ENCODE measurements at regions not wholly inside any gene's neighbourhood (a gene's known extent, or its start where the extent isn't known, plus 50 kb on each side); places are given as distances from the start of the nearest gene placed in this dataset.
A peak's percentile ranks its signal among the peaks of the same experiment; 100 is the strongest.
"Not testable (repeated sequence)": the region's sequence is repeated elsewhere in the genome, so short reads cannot be mapped to it uniquely, and the experiment has no call there.

GRCh38 chr14:55891692-55892091 lies 226.5 kb upstream of the PELI2 start:
- no peak for DNase-seq (ENCODE audit: low read depth in 2 of 2)

- DNase-seq (ENCODE audit: low read depth in 2 of 2), result no peak
Measured at GRCh38 chr14:55892906-55893305, 225.3 kb upstream of the PELI2 start.

GRCh38 chr14:55893705-55894104 lies 224.5 kb upstream of the PELI2 start:
- DNase-seq (ENCODE audit: low read depth in 2 of 2), result no peak

- no peak for DNase-seq (ENCODE audit: low read depth in 2 of 2)
Measured at GRCh38 chr14:55897031-55897430, 221.2 kb upstream of the PELI2 start.

GRCh38 chr14:55898938-55899337 lies 219.3 kb upstream of the PELI2 start:
- no peak for DNase-seq (ENCODE audit: low read depth in 2 of 2)

- no peak for DNase-seq (ENCODE audit: low read depth in 2 of 2)
Measured at GRCh38 chr14:55899531-55899930, 218.7 kb upstream of the PELI2 start.

GRCh38 chr14:55900749-55901148 lies 217.5 kb upstream of the PELI2 start:
- no peak for DNase-seq (ENCODE audit: low read depth in 2 of 2)

GRCh38 chr14:55901291-55901690 lies 216.9 kb upstream of the PELI2 start:
- DNase-seq (ENCODE audit: low read depth in 2 of 2), result no peak

GRCh38 chr14:55902241-55902640 lies 216.0 kb upstream of the PELI2 start:
- DNase-seq (ENCODE audit: low read depth in 2 of 2), result no peak

- DNase-seq (ENCODE audit: low read depth in 2 of 2), result no peak
Measured at GRCh38 chr14:55904086-55904485, 214.1 kb upstream of the PELI2 start.

GRCh38 chr14:55908106-55908505 lies 210.1 kb upstream of the PELI2 start:
- no peak for DNase-seq (ENCODE audit: low read depth in 2 of 2)

GRCh38 chr14:55909879-55910278 lies 208.3 kb upstream of the PELI2 start:
- no peak for DNase-seq (ENCODE audit: low read depth in 2 of 2)

GRCh38 chr14:55910601-55911243 lies 207.5 kb upstream of the PELI2 start:
- DNase-seq (ENCODE audit: low read depth in 2 of 2), result no peak

GRCh38 chr14:55911776-55912175 lies 206.4 kb upstream of the PELI2 start:
- DNase-seq (ENCODE audit: low read depth in 2 of 2), result no peak

- DNase-seq (ENCODE audit: low read depth in 2 of 2), result no peak
Measured at GRCh38 chr14:55912344-55912743, 205.9 kb upstream of the PELI2 start.

GRCh38 chr14:55913324-55914025 lies 204.7 kb upstream of the PELI2 start:
- DNase-seq (ENCODE audit: low read depth in 2 of 2), result peak in 1 of 2 donors; percentile 43

GRCh38 chr14:55914771-55915170 lies 203.4 kb upstream of the PELI2 start:
- DNase-seq (ENCODE audit: low read depth in 2 of 2), result no peak

- DNase-seq (ENCODE audit: low read depth in 2 of 2), result peak in 1 of 2 donors; percentile 4
Measured at GRCh38 chr14:55915456-55915855, 202.8 kb upstream of the PELI2 start.

- not testable (repeated sequence) for DNase-seq (ENCODE audit: low read depth in 2 of 2)
Measured at GRCh38 chr14:55919800-55920199, 198.4 kb upstream of the PELI2 start.

GRCh38 chr14:55921511-55921910 lies 196.7 kb upstream of the PELI2 start:
- no peak for DNase-seq (ENCODE audit: low read depth in 2 of 2)

GRCh38 chr14:55926007-55926406 lies 192.2 kb upstream of the PELI2 start:
- DNase-seq (ENCODE audit: low read depth in 2 of 2), result peak in 1 of 2 donors; percentile 16

GRCh38 chr14:55927028-55927427 lies 191.2 kb upstream of the PELI2 start:
- peak in 1 of 2 donors; percentile 38 for DNase-seq (ENCODE audit: low read depth in 2 of 2)

GRCh38 chr14:55928276-55928675 lies 189.9 kb upstream of the PELI2 start:
- DNase-seq (ENCODE audit: low read depth in 2 of 2), result no peak

Data from lung microvascular endothelial cell (primary cell).